AG04450 (cell line): ENCODE measurements at regions not wholly inside any gene's neighbourhood (a gene's known extent, or its start where the extent isn't known, plus 50 kb on each side); places are given as distances from the start of the nearest gene placed in this dataset.

Experiments used
- CTCF ChIA-PET: fragments of 300-600, 350-600 bp; formaldehyde crosslinking; extraction: SDS; loops from one replicate; lab custom pipeline; 2022; ENCODE audit warnings: antibody characterized with exemption, inconsistent platforms; lab: Charles Lee
- POLR2A ChIA-PET: fragments of 350-600 bp; formaldehyde crosslinking; extraction: SDS; loops from one replicate; lab custom pipeline; 2021; ENCODE audit warnings: antibody characterized with exemption, inconsistent platforms; lab: Yijun Ruan, JAX
- DNase-seq: peaks from one replicate; pipeline ENCODE4 v3.0.0-alpha.2; 2011; ENCODE audit warnings: low read depth, low spot score
- H3K27ac ChIP-seq: one replicate; pipeline ENCODE4 v1.5.1; 2012; ENCODE audit warnings: low read depth, low read length, control low read depth
- H3K27me3 ChIP-seq: one replicate; pipeline ENCODE4 v1.6.0; 2012; ENCODE audit warnings: low read length; ENCODE audit not compliant: control insufficient read depth, insufficient read depth
- H3K4me3 ChIP-seq: 2 replicates; pipeline ENCODE4 v1.5.1; 2011; ENCODE audit warnings: mild to moderate bottlenecking, low read depth, low read length, control low read depth
- H3K9me3 ChIP-seq: 2 replicates; pipeline ENCODE4 v1.5.1; 2012; ENCODE audit warnings: low read length; ENCODE audit not compliant: control insufficient read depth, insufficient read depth
- TF ChIP-seq, protein P1 (sequence below): IDR thresholded peaks from 2 replicates; pipeline ENCODE4 v1.5.1; 2011; ENCODE audit warnings: low read depth, low read length, control low read depth, inconsistent platforms

- DNase-seq, result no peak
- Histone ChIP-seq H3K4me3 (no peak overlapping the region), H3K9me3 (no peaks in the 10 kb centered on the region), H3K27me3 (peaks cover 19% of the 10 kb centered on the region), H3K27ac (no peak overlapping the region)
- CTCF ChIA-PET, result no interaction called here
- TF ChIP-seq, protein P1, sequence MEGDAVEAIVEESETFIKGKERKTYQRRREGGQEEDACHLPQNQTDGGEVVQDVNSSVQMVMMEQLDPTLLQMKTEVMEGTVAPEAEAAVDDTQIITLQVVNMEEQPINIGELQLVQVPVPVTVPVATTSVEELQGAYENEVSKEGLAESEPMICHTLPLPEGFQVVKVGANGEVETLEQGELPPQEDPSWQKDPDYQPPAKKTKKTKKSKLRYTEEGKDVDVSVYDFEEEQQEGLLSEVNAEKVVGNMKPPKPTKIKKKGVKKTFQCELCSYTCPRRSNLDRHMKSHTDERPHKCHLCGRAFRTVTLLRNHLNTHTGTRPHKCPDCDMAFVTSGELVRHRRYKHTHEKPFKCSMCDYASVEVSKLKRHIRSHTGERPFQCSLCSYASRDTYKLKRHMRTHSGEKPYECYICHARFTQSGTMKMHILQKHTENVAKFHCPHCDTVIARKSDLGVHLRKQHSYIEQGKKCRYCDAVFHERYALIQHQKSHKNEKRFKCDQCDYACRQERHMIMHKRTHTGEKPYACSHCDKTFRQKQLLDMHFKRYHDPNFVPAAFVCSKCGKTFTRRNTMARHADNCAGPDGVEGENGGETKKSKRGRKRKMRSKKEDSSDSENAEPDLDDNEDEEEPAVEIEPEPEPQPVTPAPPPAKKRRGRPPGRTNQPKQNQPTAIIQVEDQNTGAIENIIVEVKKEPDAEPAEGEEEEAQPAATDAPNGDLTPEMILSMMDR, result no peak
- POLR2A ChIA-PET, result no interaction called here
Observed at GRCh38 chr1:177825276-177825901, 144.5 kb downstream of the SEC16B start.

GRCh38 chr1:177824508-177824982 lies 145.3 kb downstream of the SEC16B start:
- DNase-seq, result no peak
- Histone ChIP-seq H3K9me3 (no peaks in the 10 kb centered on the region), H3K27ac (no peak overlapping the region), H3K4me3 (no peak overlapping the region), H3K27me3 (peaks cover 19% of the 10 kb centered on the region)
- TF ChIP-seq, protein P1, result no peak
- CTCF ChIA-PET, result no interaction called here
- POLR2A ChIA-PET, result no interaction called here

DNA sequence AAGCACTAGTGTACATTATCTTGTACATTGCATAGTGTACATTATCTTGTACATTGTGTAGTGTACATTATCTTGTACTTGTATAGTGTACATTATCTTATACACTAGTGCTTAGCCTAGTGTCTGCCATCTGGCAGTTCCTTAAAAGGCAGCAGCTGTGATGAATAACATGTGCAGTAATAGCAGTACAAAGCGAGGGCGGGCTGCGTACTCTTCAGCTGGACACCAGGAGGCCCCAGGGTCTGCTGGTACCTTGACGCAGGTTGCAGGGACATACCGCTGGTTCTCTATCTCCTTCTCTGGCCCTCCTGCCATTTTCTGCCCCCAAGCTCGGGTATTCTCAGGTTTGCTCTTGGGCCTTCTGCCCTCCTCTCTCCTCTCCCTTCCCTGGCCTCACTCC lies 149.6 kb downstream of the SEC16B start:
- no peaks in the 10 kb centered on the region for H3K9me3 ChIP-seq
- TF ChIP-seq, protein P1, result no peak
- POLR2A ChIA-PET, result no interaction called here
- peaks cover 19% of the 10 kb centered on the region for H3K27me3 ChIP-seq
- no peak overlapping the region for H3K4me3 ChIP-seq
- CTCF ChIA-PET, result no interaction called here
- no peak overlapping the region for H3K27ac ChIP-seq
- no peak for DNase-seq

GRCh38 chr1:177817937-177818875 lies 151.7 kb downstream of the SEC16B start:
- TF ChIP-seq, protein P1, result peak; percentile 10; the same call in 1 of the 2 replicates
- CTCF ChIA-PET, result no interaction called here
- no peak overlapping the region for H3K27ac ChIP-seq
- H3K27me3 ChIP-seq, result peaks cover 12% of the 10 kb centered on the region
- no peak for DNase-seq
- POLR2A ChIA-PET, result no interaction called here
- no peak overlapping the region for H3K4me3 ChIP-seq
- no peaks in the 10 kb centered on the region for H3K9me3 ChIP-seq

- H3K27me3 ChIP-seq, result peaks cover 2% of the 10 kb centered on the region
- H3K27ac ChIP-seq, result no peak overlapping the region
- TF ChIP-seq, protein P1, result no peak
- DNase-seq, result no peak
- ChIA-PET CTCF (no interaction called here), POLR2A (no interaction called here)
- no peaks in the 10 kb centered on the region for H3K9me3 ChIP-seq
- H3K4me3 ChIP-seq, result no peak overlapping the region
Observed at GRCh38 chr1:177812650-177813049, 157.2 kb downstream of the SEC16B start.
